GM12872 (cell line): ENCODE measurements at regions not wholly inside any gene's neighbourhood (a gene's known extent, or its start where the extent isn't known, plus 50 kb on each side); places are given as distances from the start of the nearest gene placed in this dataset.

Experiments used
- CTCF ChIP-seq: IDR thresholded peaks from 3 replicates; pipeline ENCODE4 v1.5.1; 2011; ENCODE audit warnings: low read depth, mild to moderate bottlenecking, low read length, moderate library complexity; ENCODE audit not compliant: insufficient read depth

GRCh38 chr4:18321956-18322530, 300.5 kb upstream of the LCORL start:
- TF ChIP-seq CTCF = no peak

GRCh38 chr4:18319431-18319830, 297.9 kb upstream of the LCORL start:
- no peak for TF ChIP-seq CTCF

- no peak for TF ChIP-seq CTCF
Observed at GRCh38 chr4:18318682-18319388, 297.3 kb upstream of the LCORL start.

GRCh38 chr4:18314731-18315130, 293.2 kb upstream of the LCORL start:
- TF ChIP-seq CTCF = no peak

- TF ChIP-seq CTCF = no peak
Observed at GRCh38 chr4:18297684-18298083, 276.1 kb upstream of the LCORL start.

GRCh38 chr4:18296411-18296810, 274.9 kb upstream of the LCORL start:
- no peak for TF ChIP-seq CTCF

- TF ChIP-seq CTCF = no peak
Observed at GRCh38 chr4:18294846-18295245, 273.3 kb upstream of the LCORL start.
